ENCODE measurements at regions not wholly inside any gene's neighbourhood (a gene's known extent, or its start where the extent isn't known, plus 50 kb on each side); places are given as distances from the start of the nearest gene placed in this dataset.
"Not testable (repeated sequence)": the region's sequence is repeated elsewhere in the genome, so short reads cannot be mapped to it uniquely, and the experiment has no call there.

DNA sequence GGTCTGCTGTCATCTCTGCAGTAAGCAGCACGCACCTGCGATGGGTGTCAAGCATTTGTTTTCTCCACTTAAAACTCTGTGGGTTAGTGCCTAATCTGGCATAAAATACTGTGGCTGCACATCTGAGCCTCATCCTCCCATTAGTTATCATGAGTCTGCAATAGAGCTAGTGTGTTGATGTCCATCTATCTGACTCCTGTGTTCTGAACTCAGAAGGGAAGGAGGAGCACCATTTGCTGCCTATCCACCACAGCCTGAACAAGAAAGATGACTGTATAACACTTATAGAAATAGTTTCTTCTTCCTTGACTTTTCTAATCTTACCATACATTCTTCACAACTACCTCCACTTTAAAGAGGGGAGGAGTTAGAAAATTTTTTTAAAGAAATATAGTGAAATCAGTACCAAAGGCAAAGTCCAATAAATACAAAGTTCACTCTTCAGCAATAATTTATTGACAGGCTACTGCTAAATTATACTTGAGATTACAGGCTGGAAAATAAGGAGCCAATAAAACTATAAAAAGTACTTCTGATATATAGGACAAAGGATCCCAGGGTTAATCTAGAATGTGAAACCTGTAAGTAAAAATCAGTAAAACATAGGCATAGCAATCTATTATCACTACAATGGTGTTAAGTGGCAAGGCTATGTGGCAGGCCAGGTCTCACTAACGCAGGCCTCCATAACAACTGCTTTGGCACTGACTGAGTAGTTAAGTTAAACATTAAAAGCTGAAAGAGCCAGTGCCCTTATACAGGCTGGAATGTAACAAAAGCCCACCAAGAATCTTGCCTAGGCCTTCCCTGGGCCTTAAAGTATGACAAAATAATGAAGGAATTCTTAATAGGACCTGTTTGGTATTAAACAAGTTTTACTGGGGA lies 70.2 kb downstream of the LGALS9C start:
- DNase-seq (ENCODE audit: low spot score in 2 of 2); H3K27ac ChIP-seq; H3K36me3 ChIP-seq; H3K9me3 ChIP-seq; H3K4me3 ChIP-seq; intact Hi-C loops (cut with DNase I); H3K27me3 ChIP-seq; H3K4me1 ChIP-seq: not testable (repeated sequence)

DNA sequence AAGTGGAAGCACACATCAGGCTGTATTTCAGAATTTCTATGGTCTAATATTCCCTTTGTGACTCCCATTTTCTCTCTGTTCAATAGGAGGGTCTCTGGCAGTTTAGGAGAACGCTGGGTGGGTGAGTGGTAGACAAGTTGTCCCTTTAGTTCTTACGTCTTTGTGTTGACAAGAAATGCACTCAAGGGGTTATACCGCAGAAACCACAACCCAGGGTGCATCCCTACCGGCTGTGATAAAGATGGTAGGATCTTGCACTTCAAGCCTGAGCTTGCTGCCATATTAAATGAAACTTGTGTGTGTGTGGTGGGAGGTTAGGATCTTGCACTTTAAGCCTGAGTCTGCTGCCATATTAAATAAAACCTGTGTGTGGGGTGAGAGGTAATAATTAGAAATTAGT lies 80.5 kb downstream of the LGALS9C start:
- intact Hi-C loops (cut with DNase I); H3K27me3 ChIP-seq; H3K36me3 ChIP-seq; DNase-seq (ENCODE audit: low spot score in 2 of 2); H3K4me1 ChIP-seq; H3K4me3 ChIP-seq; H3K27ac ChIP-seq; H3K9me3 ChIP-seq: not testable (repeated sequence)

DNA sequence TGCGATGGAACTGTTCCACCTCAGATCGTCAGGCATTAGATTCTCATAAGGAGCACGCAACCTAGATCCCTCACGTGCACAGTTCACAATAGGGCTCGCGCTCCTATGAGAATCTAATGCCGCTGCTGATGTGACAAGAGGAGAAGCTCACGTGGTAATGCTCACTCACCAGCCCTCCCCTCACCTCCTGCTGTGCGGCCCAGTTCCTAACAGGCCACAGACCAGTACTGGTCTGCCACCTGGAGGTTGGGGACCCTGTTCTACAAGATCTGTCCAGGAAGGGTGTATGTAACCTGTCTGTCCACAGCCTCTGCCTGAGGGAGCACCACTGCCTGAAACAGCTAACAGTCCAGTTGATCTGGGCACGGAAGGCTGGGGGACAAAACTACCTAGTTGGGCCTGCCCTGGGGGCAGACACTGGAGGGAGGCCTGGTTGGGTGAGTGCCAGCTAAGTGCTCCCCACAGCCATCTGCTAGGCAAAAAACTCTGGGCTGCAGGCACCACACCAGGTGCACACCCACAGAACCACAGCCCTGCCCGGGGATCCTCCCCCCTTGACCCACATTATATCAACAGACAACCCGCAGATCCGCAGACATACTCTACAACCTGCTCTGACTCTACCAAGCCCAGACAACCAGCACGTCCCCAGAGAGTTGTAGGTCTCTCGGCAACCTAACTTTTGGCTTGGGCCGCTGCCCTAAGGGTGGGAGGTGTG lies 80.7 kb downstream of the TBC1D28 start:
- H3K9me3 ChIP-seq; H3K27me3 ChIP-seq; H3K4me1 ChIP-seq; H3K27ac ChIP-seq; H3K4me3 ChIP-seq; intact Hi-C loops (cut with DNase I); H3K36me3 ChIP-seq; DNase-seq (ENCODE audit: low spot score in 2 of 2): not testable (repeated sequence)

DNA sequence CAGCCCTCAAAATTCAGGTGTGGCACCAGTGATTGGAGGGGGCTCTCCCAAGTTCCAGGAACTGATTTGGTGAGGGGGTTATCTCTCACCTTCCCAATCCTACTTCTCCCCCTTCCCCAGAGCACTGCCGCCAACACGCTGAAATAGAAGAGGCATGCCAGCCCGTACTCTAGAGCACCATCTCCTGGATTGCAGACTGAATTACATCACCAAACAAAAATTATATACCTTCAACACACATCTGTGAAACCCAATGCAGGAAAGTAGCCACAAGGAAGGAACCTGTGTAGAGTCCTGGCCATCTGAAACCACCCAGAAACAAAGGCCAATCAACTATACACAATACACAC lies 80.1 kb downstream of the TBC1D28 start:
- TF ChIP-seq, protein P1, sequence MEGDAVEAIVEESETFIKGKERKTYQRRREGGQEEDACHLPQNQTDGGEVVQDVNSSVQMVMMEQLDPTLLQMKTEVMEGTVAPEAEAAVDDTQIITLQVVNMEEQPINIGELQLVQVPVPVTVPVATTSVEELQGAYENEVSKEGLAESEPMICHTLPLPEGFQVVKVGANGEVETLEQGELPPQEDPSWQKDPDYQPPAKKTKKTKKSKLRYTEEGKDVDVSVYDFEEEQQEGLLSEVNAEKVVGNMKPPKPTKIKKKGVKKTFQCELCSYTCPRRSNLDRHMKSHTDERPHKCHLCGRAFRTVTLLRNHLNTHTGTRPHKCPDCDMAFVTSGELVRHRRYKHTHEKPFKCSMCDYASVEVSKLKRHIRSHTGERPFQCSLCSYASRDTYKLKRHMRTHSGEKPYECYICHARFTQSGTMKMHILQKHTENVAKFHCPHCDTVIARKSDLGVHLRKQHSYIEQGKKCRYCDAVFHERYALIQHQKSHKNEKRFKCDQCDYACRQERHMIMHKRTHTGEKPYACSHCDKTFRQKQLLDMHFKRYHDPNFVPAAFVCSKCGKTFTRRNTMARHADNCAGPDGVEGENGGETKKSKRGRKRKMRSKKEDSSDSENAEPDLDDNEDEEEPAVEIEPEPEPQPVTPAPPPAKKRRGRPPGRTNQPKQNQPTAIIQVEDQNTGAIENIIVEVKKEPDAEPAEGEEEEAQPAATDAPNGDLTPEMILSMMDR (IDR thresholded peaks at IDR 0.05): peak in 2 of 3 experiments; percentile 30 to 46
- H3K27me3 ChIP-seq; H3K9me3 ChIP-seq; intact Hi-C loops (cut with DNase I); H3K4me3 ChIP-seq; DNase-seq (ENCODE audit: low spot score in 2 of 2); H3K27ac ChIP-seq; H3K36me3 ChIP-seq; H3K4me1 ChIP-seq: not testable (repeated sequence)

DNA sequence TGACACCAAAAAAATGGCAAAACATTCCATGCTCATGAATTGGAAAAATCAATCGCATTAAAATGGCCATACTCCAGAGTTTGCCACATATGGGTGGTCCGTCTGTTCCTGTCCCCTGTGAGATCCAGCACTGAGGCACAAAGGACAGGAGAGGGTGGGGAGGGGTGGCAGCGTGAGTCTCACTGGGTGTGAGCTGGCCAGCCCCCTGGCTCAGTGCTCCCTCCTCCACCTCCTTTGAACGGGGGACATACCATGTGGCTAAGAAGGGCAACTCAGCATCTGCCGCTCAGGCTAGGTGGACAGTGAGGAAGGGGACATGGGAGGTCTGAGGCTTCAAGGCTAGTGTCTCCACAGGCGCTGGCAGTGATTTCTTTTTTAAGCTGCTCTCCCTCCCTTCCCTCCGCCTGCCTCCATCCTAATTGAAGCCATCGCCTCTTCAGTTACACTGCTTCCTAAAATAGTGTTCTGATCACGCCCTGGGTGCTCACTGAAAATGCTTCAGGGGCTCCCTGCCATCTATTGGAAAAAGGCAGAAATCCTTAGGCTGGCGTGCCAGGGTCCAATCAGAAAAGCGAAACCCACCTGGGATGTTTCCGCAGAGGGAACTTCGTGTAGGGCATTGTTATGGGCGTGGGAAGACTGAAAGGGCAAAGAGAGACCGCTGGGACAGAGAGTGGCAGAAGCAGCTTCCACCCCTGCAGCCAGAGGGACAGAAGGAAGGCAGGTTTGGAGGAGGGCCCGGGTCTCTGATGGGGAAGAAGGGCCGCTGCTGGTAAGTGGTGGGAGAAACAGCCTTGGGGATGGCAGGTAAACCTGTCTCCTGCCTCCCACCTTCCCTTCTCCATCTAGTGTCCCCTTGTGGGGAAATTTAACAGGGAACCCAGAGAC lies 75.8 kb downstream of the TBC1D28 start:
- H3K36me3 ChIP-seq; H3K4me3 ChIP-seq; H3K27me3 ChIP-seq; intact Hi-C loops (cut with DNase I); H3K4me1 ChIP-seq; DNase-seq (ENCODE audit: low spot score in 2 of 2); H3K27ac ChIP-seq; H3K9me3 ChIP-seq: not testable (repeated sequence)

DNA sequence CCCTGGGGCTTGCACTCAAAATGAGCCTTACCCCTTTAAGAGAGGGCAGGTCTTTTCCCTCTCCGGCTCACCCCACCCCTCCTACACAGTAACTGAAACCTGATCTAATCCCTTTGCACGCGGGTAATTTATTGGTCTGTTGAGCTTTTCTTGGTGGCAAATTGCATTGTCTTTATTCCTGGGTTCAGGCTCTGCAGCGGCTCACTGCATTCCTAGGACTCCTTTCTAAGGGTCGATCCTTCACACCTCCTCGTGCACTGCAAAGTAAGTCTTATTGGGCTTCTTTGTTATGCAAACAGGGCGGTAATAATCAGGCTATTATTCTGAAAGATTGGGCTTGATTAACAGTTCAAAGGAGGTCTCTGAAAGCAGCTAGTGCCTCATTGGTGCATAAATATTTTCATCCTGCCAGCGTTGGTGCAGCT lies 74.7 kb downstream of the TBC1D28 start:
- intact Hi-C loops (cut with DNase I); H3K27ac ChIP-seq; DNase-seq (ENCODE audit: low spot score in 2 of 2); H3K4me1 ChIP-seq; H3K27me3 ChIP-seq; H3K4me3 ChIP-seq; H3K36me3 ChIP-seq; H3K9me3 ChIP-seq: not testable (repeated sequence)

DNA sequence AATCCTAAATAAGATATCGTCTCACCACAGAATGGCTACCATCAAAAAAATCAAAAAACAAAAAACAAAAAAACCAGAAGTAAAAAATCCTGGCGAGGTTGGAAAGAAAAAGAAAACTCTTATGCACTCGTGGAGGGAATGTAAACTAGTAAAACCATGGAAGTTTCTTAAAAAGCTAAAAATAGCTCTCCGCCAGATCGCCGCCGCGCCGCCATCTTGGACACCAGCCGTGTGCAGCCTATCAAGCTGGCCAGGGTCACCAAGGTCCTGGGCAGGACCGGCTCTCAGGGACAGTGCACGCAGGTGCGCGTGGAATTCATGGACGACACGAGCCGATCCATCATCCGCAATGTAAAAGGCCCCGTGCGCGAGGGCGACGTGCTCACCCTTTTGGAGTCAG lies 71.7 kb downstream of the TBC1D28 start:
- H3K36me3 ChIP-seq; H3K4me1 ChIP-seq; H3K9me3 ChIP-seq; intact Hi-C loops (cut with DNase I); H3K27me3 ChIP-seq; H3K4me3 ChIP-seq; DNase-seq (ENCODE audit: low spot score in 2 of 2); H3K27ac ChIP-seq: not testable (repeated sequence)

DNA sequence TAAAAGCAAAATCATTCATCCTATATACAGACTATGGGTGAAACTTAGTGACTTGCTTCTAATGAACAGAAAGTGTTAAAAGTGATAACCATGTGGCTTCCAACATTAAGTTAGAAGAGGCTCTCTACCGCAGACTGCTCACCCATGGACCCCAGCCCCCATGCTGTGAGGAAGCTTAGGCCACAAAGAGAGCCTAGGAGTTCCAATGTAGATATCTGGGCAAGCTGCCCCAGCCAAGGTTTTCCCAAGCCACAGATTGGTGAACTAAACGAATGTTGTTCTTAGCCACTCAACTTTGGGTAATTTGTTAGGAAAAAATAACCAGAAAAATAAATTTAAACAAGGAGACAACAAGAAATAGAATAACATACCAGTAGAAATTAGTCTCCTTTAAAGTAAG lies 70.1 kb downstream of the TBC1D28 start:
- H3K4me1 ChIP-seq; H3K36me3 ChIP-seq; H3K9me3 ChIP-seq; H3K4me3 ChIP-seq; DNase-seq (ENCODE audit: low spot score in 2 of 2); intact Hi-C loops (cut with DNase I); H3K27ac ChIP-seq; H3K27me3 ChIP-seq: not testable (repeated sequence)
